ENCODE measurements at regions not wholly inside any gene's neighbourhood (a gene's known extent, or its start where the extent isn't known, plus 50 kb on each side); places are given as distances from the start of the nearest gene placed in this dataset.

DNA sequence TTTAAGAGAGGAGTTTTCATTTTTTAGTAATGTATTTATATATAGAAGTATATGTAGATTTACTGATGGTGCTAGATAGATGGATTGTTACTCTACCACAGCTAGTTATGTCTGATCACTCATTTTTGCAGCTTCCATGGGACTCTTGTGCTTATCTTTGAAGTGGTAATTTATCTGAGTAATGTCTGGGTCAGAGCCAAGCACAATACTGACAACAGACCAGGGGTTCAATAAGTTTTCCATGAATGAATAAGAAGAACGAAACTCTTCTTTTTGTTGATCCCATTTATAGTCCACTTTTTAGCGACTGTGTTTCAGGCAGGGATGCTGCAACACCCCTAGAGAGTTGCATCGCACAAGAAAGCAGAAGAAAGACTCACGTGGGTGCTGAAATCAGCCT lies 935.2 kb downstream of the PLA2G4A start:
- TF ChIP-seq POLR2A (IDR thresholded peaks at IDR 0.05; ENCODE audit: low read depth, low read length) (no peak), POLR2AphosphoS5 (IDR thresholded peaks at IDR 0.05; ENCODE audit: low read depth, low read length) (no peak)

Data from GM12892 (cell line).